ENCODE measurements at regions not wholly inside any gene's neighbourhood (a gene's known extent, or its start where the extent isn't known, plus 50 kb on each side); places are given as distances from the start of the nearest gene placed in this dataset.

- no peaks in the 10 kb centered on the region for H3K27me3 ChIP-seq (ENCODE audit: insufficient read depth, low read length)
- no peak for DNase-seq (ENCODE audit: insufficient read length, low spot score, missing footprints)
- H3K4me2 ChIP-seq (ENCODE audit: insufficient read depth, low read length): no peak overlapping the region
- H3K36me3 ChIP-seq (ENCODE audit: insufficient read depth, low read length): no peaks in the 10 kb centered on the region
- no peak overlapping the region for H3K27ac ChIP-seq (ENCODE audit: low read depth, low read length)
- no peaks in the 10 kb centered on the region for H4K20me1 ChIP-seq (ENCODE audit: insufficient read depth, low read length)
- H2AFZ ChIP-seq (ENCODE audit: low read length): no peak overlapping the region
- TF ChIP-seq CTCF (IDR thresholded peaks at IDR 0.05; ENCODE audit: extremely low read depth, low read depth, low read length): no peak
- H3K4me1 ChIP-seq (ENCODE audit: insufficient read depth, low read length): no peaks in the 10 kb centered on the region
- H3K79me2 ChIP-seq (ENCODE audit: insufficient read depth, low read length): no peaks in the 10 kb centered on the region
- no peak overlapping the region for H3K4me3 ChIP-seq (ENCODE audit: insufficient read depth, low read length)
- no peaks in the 10 kb centered on the region for H3K9me3 ChIP-seq (ENCODE audit: low read depth, low read length)
These were observed 63.3 kb upstream of the CNTNAP4 start for GRCh38 chr16:76213860-76214259.

GRCh38 chr16:76214856-76215255 lies 62.3 kb upstream of the CNTNAP4 start:
- H2AFZ ChIP-seq (ENCODE audit: low read length): no peak overlapping the region
- DNase-seq (ENCODE audit: insufficient read length, low spot score, missing footprints): no peak
- no peak for TF ChIP-seq CTCF (IDR thresholded peaks at IDR 0.05; ENCODE audit: extremely low read depth, low read depth, low read length)
- no peak overlapping the region for H3K4me2 ChIP-seq (ENCODE audit: insufficient read depth, low read length)
- no peaks in the 10 kb centered on the region for H3K79me2 ChIP-seq (ENCODE audit: insufficient read depth, low read length)
- H4K20me1 ChIP-seq (ENCODE audit: insufficient read depth, low read length): no peaks in the 10 kb centered on the region
- H3K27ac ChIP-seq (ENCODE audit: low read depth, low read length): no peak overlapping the region
- H3K4me3 ChIP-seq (ENCODE audit: insufficient read depth, low read length): no peak overlapping the region
- H3K36me3 ChIP-seq (ENCODE audit: insufficient read depth, low read length): no peaks in the 10 kb centered on the region
- H3K9me3 ChIP-seq (ENCODE audit: low read depth, low read length): no peaks in the 10 kb centered on the region
- no peaks in the 10 kb centered on the region for H3K27me3 ChIP-seq (ENCODE audit: insufficient read depth, low read length)
- H3K4me1 ChIP-seq (ENCODE audit: insufficient read depth, low read length): no peaks in the 10 kb centered on the region

- no peaks in the 10 kb centered on the region for H4K20me1 ChIP-seq (ENCODE audit: insufficient read depth, low read length)
- TF ChIP-seq CTCF (IDR thresholded peaks at IDR 0.05; ENCODE audit: extremely low read depth, low read depth, low read length): no peak
- H3K27me3 ChIP-seq (ENCODE audit: insufficient read depth, low read length): no peaks in the 10 kb centered on the region
- H3K36me3 ChIP-seq (ENCODE audit: insufficient read depth, low read length): no peaks in the 10 kb centered on the region
- H3K9me3 ChIP-seq (ENCODE audit: low read depth, low read length): no peaks in the 10 kb centered on the region
- no peak overlapping the region for H3K4me2 ChIP-seq (ENCODE audit: insufficient read depth, low read length)
- H3K79me2 ChIP-seq (ENCODE audit: insufficient read depth, low read length): no peaks in the 10 kb centered on the region
- H3K27ac ChIP-seq (ENCODE audit: low read depth, low read length): no peak overlapping the region
- no peaks in the 10 kb centered on the region for H3K4me1 ChIP-seq (ENCODE audit: insufficient read depth, low read length)
- DNase-seq (ENCODE audit: insufficient read length, low spot score, missing footprints): no peak
- no peak overlapping the region for H2AFZ ChIP-seq (ENCODE audit: low read length)
- no peak overlapping the region for H3K4me3 ChIP-seq (ENCODE audit: insufficient read depth, low read length)
These were observed 55.1 kb upstream of the CNTNAP4 start for GRCh38 chr16:76222087-76222486.

DNA sequence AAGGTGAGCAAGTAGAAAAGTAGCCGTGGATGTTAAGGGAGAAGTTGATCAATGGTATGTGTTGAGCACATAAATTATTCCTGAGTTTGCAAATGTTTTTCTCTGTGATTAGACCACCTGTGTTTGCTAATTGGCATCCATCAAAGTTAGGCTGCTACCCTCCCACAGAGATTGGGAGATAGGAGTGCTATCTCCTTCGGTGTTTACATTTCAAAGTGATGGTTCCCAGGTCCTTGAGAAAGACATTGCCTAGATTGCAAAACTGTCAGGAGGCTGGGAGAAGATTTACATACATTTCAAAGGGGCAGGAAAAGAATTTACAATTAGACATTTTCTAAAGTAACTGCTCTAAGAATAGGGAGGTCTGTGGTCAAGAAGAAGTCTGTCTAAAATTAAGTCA lies 54.3 kb upstream of the CNTNAP4 start:
- Histone ChIP-seq H4K20me1 (ENCODE audit: insufficient read depth, low read length) (no peaks in the 10 kb centered on the region), H3K27ac (ENCODE audit: low read depth, low read length) (no peak overlapping the region), H3K9me3 (ENCODE audit: low read depth, low read length) (no peaks in the 10 kb centered on the region), H3K27me3 (ENCODE audit: insufficient read depth, low read length) (no peaks in the 10 kb centered on the region), H3K79me2 (ENCODE audit: insufficient read depth, low read length) (no peaks in the 10 kb centered on the region), H3K4me3 (ENCODE audit: insufficient read depth, low read length) (no peak overlapping the region), H3K4me2 (ENCODE audit: insufficient read depth, low read length) (no peak overlapping the region), H2AFZ (ENCODE audit: low read length) (no peak overlapping the region), H3K4me1 (ENCODE audit: insufficient read depth, low read length) (no peaks in the 10 kb centered on the region), H3K36me3 (ENCODE audit: insufficient read depth, low read length) (no peaks in the 10 kb centered on the region)
- DNase-seq (ENCODE audit: insufficient read length, low spot score, missing footprints): no peak
- TF ChIP-seq CTCF (IDR thresholded peaks at IDR 0.05; ENCODE audit: extremely low read depth, low read depth, low read length): no peak
